IMR-90 (cell line): ENCODE measurements at regions not wholly inside any gene's neighbourhood (a gene's known extent, or its start where the extent isn't known, plus 50 kb on each side); places are given as distances from the start of the nearest gene placed in this dataset. TPM values are rescaled to one million over a fixed set of nuclear protein-coding genes. Genes with fewer than 3 reads are reported as not detected.

Source experiments
- ATAC-seq: fragments of 200-7000 bp; cut with Tn5 transposase; 2 replicates; pipeline ENCODE4 v1.9.1; 2020; ENCODE audit warnings: low read depth, mild to moderate bottlenecking, moderate library complexity
- BruUV-seq: library from RNA; stranded (reverse); fragments of 400-500 nt; replicated peaks from 2 replicates; lab custom pipeline; 2021; lab: Mats Ljungman, UMichigan
- CTCF ChIA-PET: fragments of 300-600 bp; formaldehyde crosslinking; extraction: SDS; loops from one replicate; lab custom pipeline; 2021; ENCODE audit warnings: antibody characterized with exemption; lab: Yijun Ruan, JAX
- POLR2A ChIA-PET: fragments of 300-600 bp; sonication (Branson Sonifier 250); formaldehyde crosslinking; loops from one replicate; lab custom pipeline; 2022; ENCODE audit warnings: antibody characterized with exemption; ENCODE audit not compliant: unreplicated experiment; lab: Charles Lee
- DNase-seq: peaks from one replicate; pipeline ENCODE4 v3.0.0; 2013
- H2AFZ ChIP-seq: replicated peaks from 2 replicates; pipeline ENCODE3; 2013; ENCODE audit warnings: low read length, mild to moderate bottlenecking; ENCODE audit not compliant: poor library complexity
- H2AK5ac ChIP-seq: 2 replicates; pipeline ENCODE4 v1.6.1; 2013; ENCODE audit warnings: low read depth, low read length, inconsistent platforms
- H2AK9ac ChIP-seq: replicated peaks from 2 replicates; pipeline ENCODE3; 2013; ENCODE audit warnings: mild to moderate bottlenecking, low read depth, low read length, moderate library complexity; ENCODE audit not compliant: poor library complexity
- H2BK120ac ChIP-seq: 2 replicates; pipeline ENCODE4 v1.6.1; 2013; ENCODE audit warnings: low read depth, low read length, inconsistent platforms
- H2BK15ac ChIP-seq: 3 replicates; pipeline ENCODE4 v1.6.1; 2013; ENCODE audit warnings: low read depth, low read length, inconsistent platforms
- H2BK20ac ChIP-seq: 2 replicates; pipeline ENCODE4 v1.6.1; 2013; ENCODE audit warnings: low read depth, mild to moderate bottlenecking, inconsistent platforms, low read length, moderate library complexity
- H2BK5ac ChIP-seq: 2 replicates; pipeline ENCODE4 v1.6.1; 2013; ENCODE audit warnings: mild to moderate bottlenecking, low read depth, low read length, inconsistent platforms; ENCODE audit not compliant: poor library complexity, severe bottlenecking
- H3K14ac ChIP-seq: replicated peaks from 2 replicates; pipeline ENCODE4 v1.6.1; 2013; ENCODE audit warnings: low read depth, low read length, inconsistent platforms
- H3K18ac ChIP-seq: 2 replicates; pipeline ENCODE4 v1.6.1; 2013; ENCODE audit warnings: low read depth, low read length, control low read depth
- H3K23ac ChIP-seq: 2 replicates; pipeline ENCODE4 v1.6.1; 2013; ENCODE audit warnings: low read depth, low read length, inconsistent platforms
- H3K27ac ChIP-seq: 2 replicates; pipeline ENCODE4 v1.5.1; 2013; ENCODE audit warnings: mild to moderate bottlenecking, control low read depth, low read length; ENCODE audit not compliant: insufficient read depth
- H3K27me3 ChIP-seq: 2 replicates; pipeline ENCODE4 v1.6.1; 2013; ENCODE audit warnings: low read length; ENCODE audit not compliant: control insufficient read depth, insufficient read depth
- H3K36me3 ChIP-seq: 2 replicates; pipeline ENCODE4 v1.6.1; 2013; ENCODE audit warnings: low read length, mixed read lengths; ENCODE audit not compliant: control insufficient read depth, insufficient read depth
- H3K4ac ChIP-seq: 2 replicates; pipeline ENCODE4 v1.6.1; 2013; ENCODE audit warnings: low read depth, low read length, inconsistent platforms
- H3K4me1 ChIP-seq: 2 replicates; pipeline ENCODE4 v1.6.1; 2013; ENCODE audit warnings: low read length, mixed read lengths; ENCODE audit not compliant: control insufficient read depth, insufficient read depth
- H3K4me2 ChIP-seq: 2 replicates; pipeline ENCODE4 v1.6.1; 2013; ENCODE audit warnings: low read depth, mild to moderate bottlenecking, control low read depth, low read length, moderate library complexity
- H3K4me3 ChIP-seq: 2 replicates; pipeline ENCODE4 v1.5.1; 2013; ENCODE audit warnings: low read depth, mild to moderate bottlenecking, control low read depth, low read length, moderate library complexity; ENCODE audit not compliant: insufficient read depth
- H3K56ac ChIP-seq: 2 replicates; pipeline ENCODE4 v1.6.1; 2013; ENCODE audit warnings: low read length, inconsistent platforms; ENCODE audit not compliant: insufficient read depth; ENCODE audit errors: extremely low read depth
- H3K79me1 ChIP-seq, 2 experiments: 2 replicates each; pipeline ENCODE4 v1.6.1; 2013; ENCODE audit warnings: low read length in 2 of 2, inconsistent platforms in 1 of 2, low read depth in 1 of 2
- H3K9ac ChIP-seq: 2 replicates; pipeline ENCODE4 v1.6.1; 2013; ENCODE audit warnings: low read depth, low read length, control low read depth
- H3K9me1 ChIP-seq: 2 replicates; pipeline ENCODE4 v1.6.1; 2013; ENCODE audit warnings: low read length, inconsistent platforms; ENCODE audit not compliant: insufficient read depth
- H3K9me3 ChIP-seq: 2 replicates; pipeline ENCODE4 v1.6.1; 2013; ENCODE audit warnings: low read length; ENCODE audit not compliant: control insufficient read depth, insufficient read depth
- H4K20me1 ChIP-seq: 2 replicates; pipeline ENCODE4 v1.6.1; 2013; ENCODE audit warnings: low read length, inconsistent platforms; ENCODE audit not compliant: insufficient read depth
- H4K5ac ChIP-seq: 2 replicates; pipeline ENCODE4 v1.6.1; 2013; ENCODE audit warnings: mild to moderate bottlenecking, low read depth, low read length, control low read depth
- H4K8ac ChIP-seq, 2 experiments: 2 replicates each; pipeline ENCODE4 v1.6.1; 2013; ENCODE audit warnings: low read depth in 2 of 2, low read length in 2 of 2, control low read depth in 1 of 2, inconsistent platforms in 1 of 2
- H4K91ac ChIP-seq: 2 replicates; pipeline ENCODE4 v1.6.1; 2013; ENCODE audit warnings: low read depth, low read length, inconsistent platforms; ENCODE audit not compliant: insufficient read depth
- CEBPB ChIP-seq: IDR thresholded peaks from 2 replicates; pipeline ENCODE4 v1.6.1; 2012; ENCODE audit warnings: low read depth, low read length, improper control_type of control experiment
- MAFK ChIP-seq: IDR thresholded peaks from 2 replicates; pipeline ENCODE4 v1.6.1; 2012; ENCODE audit warnings: low read depth, low read length, improper control_type of control experiment
- RFX5 ChIP-seq: IDR thresholded peaks from 2 replicates; pipeline ENCODE4 v1.8.0; 2012; ENCODE audit warnings: low read depth, mild to moderate bottlenecking, low read length, moderate library complexity
- WGBS, 2 experiments: methylation state at CpG; one replicate each; pipeline versions ENCODE4 v1.1.5 to v1.1.7; 2013; ENCODE audit warnings: missing lambda C conversion rate in 2 of 2; ENCODE audit not compliant: insufficient read length in 1 of 2; ENCODE audit errors: extremely low coverage in 2 of 2; 5-methylcytosine and 5-hydroxymethylcytosine counted together
- dilution Hi-C: fragments of 300-500 bp; cut with HindIII; formaldehyde crosslinking; loops from one replicate; pipeline ENCODE4 v1.14.3; 2018; ENCODE audit warnings: low sequenced_read_pairs; ENCODE audit not compliant: unreplicated experiment
- in situ Hi-C: fragments of 300-500 bp; cut with MboI; formaldehyde crosslinking; loops from 3 replicates; pipeline ENCODE4 v1.14.3; 2019; ENCODE audit warnings: low sequenced_read_pairs, inconsistent platforms, mixed read lengths
- intact Hi-C: fragments of 100-400 bp; cut with micrococcal nuclease; formaldehyde crosslinking; loops from 2 replicates; pipeline ENCODE4 v1.10.0; 2022
- microRNA-seq, 2 experiments: library from miRNA; stranded (forward) in 1 of 2; unstranded in 1 of 2; fragments of 10-50 nt in 1 of 2; fragments of <30 nt in 1 of 2; gene quantifications in 1 of 2; microRNA quantifications in 1 of 2; one replicate each; pipeline versions ENCODE3 to v1.1.0; 2013 to 2020; ENCODE audit not compliant: insufficient read depth in 1 of 2, insufficient read length in 1 of 2, unreplicated experiment in 1 of 2
- small RNA-seq, 5 experiments: library from RNA; depleted of rRNA; stranded (forward); fragments of <200 nt; gene quantifications; one replicate each; pipeline ENCODE3, GENCODE V24; 2012

- Histone ChIP-seq H2BK15ac (no peak overlapping the region), H3K4me2 (no peak overlapping the region), H3K9ac (no peak overlapping the region), H3K4me1 (no peaks in the 10 kb centered on the region), H2AK5ac (no peak overlapping the region), H4K5ac (no peak overlapping the region), H4K91ac (no peak overlapping the region), H3K27me3 (no peaks in the 10 kb centered on the region), H3K79me1 (no peaks in the 10 kb centered on the region), H3K4me3 (no peak overlapping the region), H2BK20ac (no peak overlapping the region), H3K9me3 (no peaks in the 10 kb centered on the region), H3K23ac (no peak overlapping the region), H3K14ac (no peak overlapping the region), H3K4ac (no peak overlapping the region), H3K56ac (no peak overlapping the region), H3K36me3 (no peaks in the 10 kb centered on the region), H2AK9ac (no peak overlapping the region), H2BK120ac (no peak overlapping the region), H2AFZ (no peak overlapping the region), H4K20me1 (no peaks in the 10 kb centered on the region), H3K27ac (no peak overlapping the region), H4K8ac (no peak overlapping the region), H2BK5ac (no peak overlapping the region), H3K18ac (no peak overlapping the region), H3K9me1 (no peaks in the 10 kb centered on the region)
- in situ Hi-C loops (no loop called here), dilution Hi-C loops (no loop called here), intact Hi-C loops (no loop called here)
- WGBS, 2 experiments = no CpG with 5 or more reads among the region's 2 CpGs
- DNase-seq (no peak), ATAC-seq (no peak)
- POLR2A ChIA-PET = no interaction called here
- CTCF ChIA-PET = no interaction called here
- BruUV-seq = no TSS peak
- no peak for TF ChIP-seq CEBPB
- no peak for TF ChIP-seq RFX5
- TF ChIP-seq MAFK = peak; percentile 68
These were observed 52.4 kb upstream of the MAP2 start for GRCh38 chr2:209371407-209371806.

Small RNAs in the stretch of these regions (microRNA-seq; reads per million reads assigned to microRNA genes)
- gene RNA5SP117 (ENCODE audit: insufficient read depth, insufficient read length) = not detected

Small RNAs in the stretch of these regions (small RNA-seq; reads per million reads assigned to genes)
- 0 reads per million in 5 experiments for gene RNA5SP117
